ENCODE measurements at regions not wholly inside any gene's neighbourhood (a gene's known extent, or its start where the extent isn't known, plus 50 kb on each side); places are given as distances from the start of the nearest gene placed in this dataset.

DNA sequence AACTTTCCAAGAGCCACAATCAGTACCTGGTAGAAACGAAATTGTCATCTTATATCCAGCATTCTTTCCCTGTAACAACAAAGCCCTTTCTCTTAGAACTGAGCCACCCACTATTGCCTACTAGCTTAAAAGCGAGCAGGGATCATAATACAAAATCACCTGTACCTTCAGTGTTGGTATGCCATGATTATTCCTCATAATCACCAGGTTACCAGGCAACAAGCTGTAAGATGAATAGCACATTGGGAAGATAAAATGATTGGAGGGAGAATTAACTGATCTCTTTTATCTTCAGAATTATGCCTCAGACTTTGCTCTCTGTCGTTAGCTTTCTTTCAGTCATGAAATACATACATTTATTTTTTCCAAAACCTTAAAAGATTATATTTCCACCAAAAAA lies 345.6 kb downstream of the PRELID2 start:
- FAIRE-seq (no peak), DNase-seq (ENCODE audit: insufficient read length) (no peak)
- TF ChIP-seq POLR2A (IDR thresholded peaks at IDR 0.05; ENCODE audit: low read depth, low read length), result no peak
- TF ChIP-seq TAF1 (IDR thresholded peaks at IDR 0.05; ENCODE audit: borderline replicate concordance, low read depth, low read length), result no peak
- TF ChIP-seq POLR2AphosphoS5 (IDR thresholded peaks at IDR 0.05; ENCODE audit: low read depth, low read length), result no peak

DNA sequence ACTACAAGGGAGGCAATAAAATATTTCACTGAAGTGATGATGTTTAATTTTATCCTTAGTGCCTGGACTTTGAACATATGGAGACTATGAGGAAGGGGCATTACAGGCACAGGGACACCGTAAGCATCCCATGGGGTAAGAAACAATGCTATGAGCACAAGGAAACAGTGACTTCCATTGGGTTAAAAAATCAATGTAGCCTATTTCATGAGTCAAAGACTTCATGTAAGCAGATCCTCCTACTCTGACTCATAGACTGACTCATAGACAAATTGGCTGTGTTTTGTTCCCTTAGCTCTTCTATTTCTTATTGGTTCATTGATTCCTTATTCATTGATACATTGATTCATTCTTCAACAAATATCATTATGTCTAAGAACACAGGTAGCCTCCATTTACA lies 351.0 kb downstream of the PRELID2 start:
- FAIRE-seq (no peak), DNase-seq (ENCODE audit: insufficient read length) (no peak)
- no peak for TF ChIP-seq POLR2A (IDR thresholded peaks at IDR 0.05; ENCODE audit: low read depth, low read length)
- TF ChIP-seq POLR2AphosphoS5 (IDR thresholded peaks at IDR 0.05; ENCODE audit: low read depth, low read length), result no peak
- no peak for TF ChIP-seq TAF1 (IDR thresholded peaks at IDR 0.05; ENCODE audit: borderline replicate concordance, low read depth, low read length)

DNA sequence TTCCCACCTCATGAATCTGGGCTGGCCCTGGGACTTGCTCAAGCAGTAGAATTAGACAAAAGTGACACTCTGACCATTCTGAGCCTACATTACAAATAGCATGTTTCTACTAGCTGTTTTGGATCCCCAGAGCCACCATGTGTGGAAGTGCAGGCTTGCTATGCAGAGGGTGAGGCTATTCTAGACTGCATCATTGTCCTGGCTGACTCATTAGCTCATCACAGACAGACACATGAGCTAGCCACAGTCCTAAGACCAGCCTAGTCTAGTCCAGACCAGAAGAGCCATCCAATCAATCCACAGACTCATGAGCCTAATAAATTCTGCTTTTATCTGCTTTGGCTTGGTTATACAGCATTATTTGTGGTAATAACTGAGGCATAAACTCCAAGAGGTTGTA lies 351.9 kb downstream of the PRELID2 start:
- no peak for TF ChIP-seq TAF1 (IDR thresholded peaks at IDR 0.05; ENCODE audit: borderline replicate concordance, low read depth, low read length)
- TF ChIP-seq POLR2AphosphoS5 (IDR thresholded peaks at IDR 0.05; ENCODE audit: low read depth, low read length), result no peak
- TF ChIP-seq POLR2A (IDR thresholded peaks at IDR 0.05; ENCODE audit: low read depth, low read length), result no peak
- DNase-seq (ENCODE audit: insufficient read length) (no peak), FAIRE-seq (no peak)

DNA sequence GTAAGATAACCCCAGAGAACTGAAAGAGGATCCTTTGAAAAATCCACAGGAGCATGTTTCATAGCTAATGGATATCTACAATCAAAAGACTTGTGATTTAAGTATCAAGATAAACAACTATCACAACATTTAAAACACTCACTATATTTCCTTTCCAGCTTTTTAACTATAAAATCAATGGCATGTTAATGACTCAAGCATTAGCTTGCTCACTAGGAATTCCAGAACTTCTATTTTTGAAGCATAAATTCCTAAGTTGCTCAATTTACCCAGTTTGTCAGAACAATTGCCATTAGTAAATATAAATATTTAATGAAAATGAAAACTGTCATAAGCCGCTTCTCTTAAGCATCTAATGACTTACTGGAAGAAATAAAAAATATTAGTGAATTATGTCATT lies 355.3 kb downstream of the PRELID2 start:
- DNase-seq (ENCODE audit: insufficient read length), result no peak
- no peak for FAIRE-seq
- TF ChIP-seq TAF1 (IDR thresholded peaks at IDR 0.05; ENCODE audit: borderline replicate concordance, low read depth, low read length), result no peak
- no peak for TF ChIP-seq POLR2A (IDR thresholded peaks at IDR 0.05; ENCODE audit: low read depth, low read length)

DNA sequence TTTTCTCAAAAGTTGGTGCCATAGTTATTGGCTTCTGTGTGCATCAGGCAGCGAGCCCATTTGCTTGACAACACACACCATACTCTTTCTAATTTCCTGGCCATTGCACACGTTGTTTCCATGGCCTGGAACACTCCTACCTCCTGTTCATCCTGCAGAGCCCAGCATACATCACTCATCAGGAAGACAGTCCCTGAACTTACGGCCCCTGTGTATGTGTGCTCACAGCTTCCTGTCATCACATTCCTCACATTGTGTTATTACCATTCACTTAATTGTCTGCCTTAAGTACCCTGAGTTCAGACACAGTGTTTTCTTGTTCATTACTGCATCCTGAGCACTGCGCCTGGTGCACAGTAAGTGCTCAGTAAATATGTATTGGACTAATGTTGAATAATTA lies 355.9 kb downstream of the PRELID2 start:
- FAIRE-seq, result no peak
- no peak for DNase-seq (ENCODE audit: insufficient read length)
- TF ChIP-seq TAF1 (IDR thresholded peaks at IDR 0.05; ENCODE audit: borderline replicate concordance, low read depth, low read length), result no peak
- no peak for TF ChIP-seq POLR2AphosphoS5 (IDR thresholded peaks at IDR 0.05; ENCODE audit: low read depth, low read length)
- TF ChIP-seq POLR2A (IDR thresholded peaks at IDR 0.05; ENCODE audit: low read depth, low read length), result no peak

DNA sequence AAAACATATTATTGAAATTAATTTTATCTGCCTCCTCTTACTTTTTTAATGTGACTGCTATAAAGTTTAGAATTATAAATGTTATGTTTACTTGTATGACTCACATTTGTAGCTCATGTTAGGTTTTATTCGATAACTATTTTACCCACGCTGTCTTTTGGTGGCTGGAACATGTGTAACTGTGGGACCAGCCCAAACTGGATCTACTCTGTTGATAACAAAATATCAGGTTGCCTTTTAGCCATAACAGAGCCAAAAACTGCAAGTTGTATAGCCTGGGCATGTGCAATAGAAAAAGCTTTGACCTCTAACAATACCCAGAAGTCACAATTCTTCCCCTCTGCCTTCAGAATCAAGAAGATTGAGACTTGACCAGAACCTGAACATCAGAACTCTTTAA lies 356.5 kb downstream of the PRELID2 start:
- FAIRE-seq, result no peak

DNA sequence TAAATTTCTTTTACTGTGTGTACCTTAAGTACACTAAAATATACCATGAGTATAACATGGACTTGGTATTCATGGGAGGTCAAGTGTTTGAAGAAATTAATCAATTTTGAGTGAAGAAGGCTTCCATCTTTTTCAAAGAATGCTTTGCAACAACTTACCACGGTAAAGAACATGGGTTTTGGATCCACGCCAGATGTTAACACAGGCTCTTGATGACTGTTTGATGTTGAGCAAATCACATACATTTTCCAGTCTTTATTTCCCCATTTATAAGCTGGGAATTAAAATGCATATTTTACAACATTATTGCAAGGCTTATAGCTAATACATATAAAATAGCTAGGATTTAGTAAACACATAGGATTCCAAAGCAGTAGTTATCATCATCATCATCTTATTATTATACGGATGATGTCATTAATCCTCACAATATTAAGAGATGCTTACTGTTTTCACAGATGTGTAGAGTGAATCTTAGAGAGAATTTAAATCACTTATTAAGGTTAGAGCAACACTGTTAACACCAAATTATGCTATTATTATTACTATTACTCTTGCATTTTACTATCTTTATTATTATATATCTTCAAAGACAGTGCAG lies 362.0 kb downstream of the PRELID2 start:
- no peak for TF ChIP-seq POLR2AphosphoS5 (IDR thresholded peaks at IDR 0.05; ENCODE audit: low read depth, low read length)
- TF ChIP-seq POLR2A (IDR thresholded peaks at IDR 0.05; ENCODE audit: low read depth, low read length), result no peak
- no peak for TF ChIP-seq TAF1 (IDR thresholded peaks at IDR 0.05; ENCODE audit: borderline replicate concordance, low read depth, low read length)

More for the DNA sequence above, 356.5 kb downstream of the PRELID2 start:
- no peak for TF ChIP-seq POLR2AphosphoS5 (IDR thresholded peaks at IDR 0.05; ENCODE audit: low read depth, low read length)
- no peak for TF ChIP-seq POLR2A (IDR thresholded peaks at IDR 0.05; ENCODE audit: low read depth, low read length)
- TF ChIP-seq TAF1 (IDR thresholded peaks at IDR 0.05; ENCODE audit: borderline replicate concordance, low read depth, low read length), result no peak
- no peak for DNase-seq (ENCODE audit: insufficient read length)

DNA sequence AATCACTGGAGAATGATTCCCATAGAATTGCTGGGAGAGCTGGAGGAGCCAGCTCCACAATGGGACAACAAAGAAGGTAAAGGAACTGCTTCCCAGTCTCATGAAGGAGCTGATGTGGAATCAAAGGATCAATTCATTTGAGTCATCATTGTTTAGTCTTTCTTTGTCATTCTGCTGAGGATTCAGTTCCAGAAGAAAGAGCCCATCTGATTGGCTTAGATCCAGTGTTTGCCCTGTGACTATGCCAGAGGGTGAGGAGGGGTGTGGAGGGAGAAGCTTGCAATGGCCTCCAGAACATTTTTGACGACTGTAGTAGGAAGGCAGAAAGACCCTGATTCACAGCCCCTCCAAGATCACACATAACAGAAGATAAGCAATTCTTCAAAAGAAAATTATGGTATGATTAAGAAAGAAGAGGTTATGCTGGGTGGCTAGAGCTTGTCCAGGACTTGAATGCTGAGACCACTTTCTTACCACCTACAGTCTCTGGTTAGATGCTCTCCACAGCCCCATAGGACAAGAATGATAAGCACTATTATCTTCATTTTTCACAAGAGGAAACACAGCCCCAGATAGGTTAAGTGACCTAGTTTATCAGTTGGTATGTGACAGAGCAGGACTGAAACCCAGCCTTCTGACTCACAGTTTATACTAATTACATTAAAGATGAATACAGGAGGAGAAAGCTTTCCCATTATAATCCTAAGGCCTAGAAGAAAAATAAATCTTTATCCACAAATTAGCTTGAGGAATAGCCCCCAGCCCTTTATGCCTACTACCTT lies 363.1 kb downstream of the PRELID2 start:
- DNase-seq (ENCODE audit: insufficient read length), result no peak
- no peak for FAIRE-seq
- TF ChIP-seq POLR2AphosphoS5 (IDR thresholded peaks at IDR 0.05; ENCODE audit: low read depth, low read length), result no peak
- TF ChIP-seq POLR2A (IDR thresholded peaks at IDR 0.05; ENCODE audit: low read depth, low read length), result no peak
- TF ChIP-seq TAF1 (IDR thresholded peaks at IDR 0.05; ENCODE audit: borderline replicate concordance, low read depth, low read length), result no peak

More for the DNA sequence above, 362.0 kb downstream of the PRELID2 start:
- FAIRE-seq (no peak), DNase-seq (ENCODE audit: insufficient read length) (no peak)

DNA sequence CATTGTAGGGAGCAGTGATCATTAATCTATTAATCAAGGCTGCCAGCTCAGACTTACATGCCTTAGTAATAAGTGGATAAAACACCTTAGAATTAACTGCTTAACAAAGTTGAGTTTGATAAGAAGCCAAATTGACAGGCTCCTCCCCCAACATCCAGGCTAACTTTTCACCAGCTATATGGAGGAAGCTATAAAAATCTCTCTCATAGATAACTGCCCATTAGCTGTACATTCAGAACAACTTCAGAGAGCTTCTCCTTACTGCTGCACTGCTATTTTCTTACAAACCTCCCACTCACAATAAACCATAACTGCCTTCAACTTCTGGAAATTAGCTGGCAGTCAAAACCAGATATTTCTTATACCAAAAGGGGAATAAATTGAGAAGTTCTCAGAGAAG lies 364.1 kb downstream of the PRELID2 start:
- FAIRE-seq, result no peak
- no peak for TF ChIP-seq POLR2A (IDR thresholded peaks at IDR 0.05; ENCODE audit: low read depth, low read length)

DNA sequence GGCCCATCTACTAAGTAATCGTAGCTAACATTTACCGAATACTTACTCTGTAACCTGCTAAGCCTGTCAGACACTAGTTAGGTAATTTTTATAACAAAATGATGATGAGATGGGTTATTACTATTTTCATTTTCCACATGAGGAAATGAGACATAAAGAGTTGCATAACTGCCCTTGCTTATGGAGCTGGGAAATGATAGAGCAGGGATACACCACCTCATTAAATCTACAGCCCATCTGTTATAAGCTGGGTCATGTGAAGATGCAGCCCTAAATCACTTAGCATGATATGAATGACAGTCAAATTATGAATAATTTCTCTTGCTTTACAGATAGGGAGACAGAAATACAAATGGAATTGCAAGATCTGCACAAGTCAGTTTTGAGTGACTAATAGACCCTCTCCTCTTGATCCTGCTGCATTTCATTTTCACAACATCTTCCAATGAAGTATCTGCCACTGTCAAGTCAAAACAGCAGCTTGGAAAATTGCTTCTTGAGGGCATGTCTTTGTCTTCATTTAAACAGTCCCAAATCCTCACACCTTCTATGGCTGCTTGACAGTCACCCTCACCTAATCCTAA lies 364.7 kb downstream of the PRELID2 start:
- no peak for FAIRE-seq
- DNase-seq (ENCODE audit: insufficient read length), result no peak
- TF ChIP-seq TAF1 (IDR thresholded peaks at IDR 0.05; ENCODE audit: borderline replicate concordance, low read depth, low read length) (no peak), POLR2AphosphoS5 (IDR thresholded peaks at IDR 0.05; ENCODE audit: low read depth, low read length) (no peak), POLR2A (IDR thresholded peaks at IDR 0.05; ENCODE audit: low read depth, low read length) (no peak)

More for the DNA sequence above, 364.1 kb downstream of the PRELID2 start:
- no peak for DNase-seq (ENCODE audit: insufficient read length)

DNA sequence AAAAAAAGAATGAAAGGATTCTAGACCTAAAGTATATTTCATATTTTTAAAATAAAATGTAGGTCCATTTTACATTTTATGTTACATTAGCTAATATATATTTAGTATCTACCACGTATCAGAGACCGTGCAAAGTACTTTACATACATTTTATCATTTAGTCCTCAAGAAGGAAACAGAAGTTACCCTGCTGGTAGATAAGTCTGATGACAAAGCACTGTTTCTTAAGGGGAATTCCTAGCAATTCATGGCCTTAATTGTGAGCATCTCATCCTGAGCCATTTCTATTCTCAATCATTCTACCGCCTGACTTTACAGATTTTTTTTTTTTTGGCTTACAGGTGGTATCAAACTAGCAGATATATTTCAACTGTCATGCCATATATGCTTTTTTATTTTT lies 367.7 kb downstream of the PRELID2 start:
- no peak for DNase-seq (ENCODE audit: insufficient read length)
- no peak for TF ChIP-seq TAF1 (IDR thresholded peaks at IDR 0.05; ENCODE audit: borderline replicate concordance, low read depth, low read length)
- no peak for TF ChIP-seq POLR2A (IDR thresholded peaks at IDR 0.05; ENCODE audit: low read depth, low read length)
- TF ChIP-seq POLR2AphosphoS5 (IDR thresholded peaks at IDR 0.05; ENCODE audit: low read depth, low read length), result no peak
- FAIRE-seq, result no peak

DNA sequence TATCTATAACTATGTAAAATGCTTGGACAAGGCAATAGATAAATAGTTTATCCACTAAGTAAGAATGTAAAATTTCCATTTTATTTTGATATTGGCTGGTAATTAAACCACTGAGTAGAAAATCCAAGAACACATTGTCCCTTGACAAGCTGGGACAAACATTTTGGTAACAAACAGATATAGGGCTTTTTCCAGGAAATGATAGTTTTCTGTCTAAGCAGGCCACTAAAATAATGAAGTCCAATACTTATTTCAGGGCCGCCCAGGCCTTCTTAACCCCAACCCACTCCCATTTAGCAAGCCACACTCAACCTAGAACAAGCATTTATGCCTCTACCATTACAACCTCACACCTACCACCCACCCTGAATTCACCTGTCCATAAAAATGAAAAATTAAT lies 368.6 kb downstream of the PRELID2 start:
- no peak for TF ChIP-seq POLR2AphosphoS5 (IDR thresholded peaks at IDR 0.05; ENCODE audit: low read depth, low read length)
- no peak for TF ChIP-seq TAF1 (IDR thresholded peaks at IDR 0.05; ENCODE audit: borderline replicate concordance, low read depth, low read length)
- TF ChIP-seq POLR2A (IDR thresholded peaks at IDR 0.05; ENCODE audit: low read depth, low read length), result no peak
- no peak for DNase-seq (ENCODE audit: insufficient read length)
- FAIRE-seq, result no peak
